ENCODE measurements at regions not wholly inside any gene's neighbourhood (a gene's known extent, or its start where the extent isn't known, plus 50 kb on each side); places are given as distances from the start of the nearest gene placed in this dataset.

GRCh38 chr19:28417361-28417760 is 795.6 kb downstream of the UQCRFS1 start:
- DNase-seq (ENCODE audit: low read depth), result no peak
- no peak overlapping the region for H3K4me3 ChIP-seq (ENCODE audit: low read length)
- TF ChIP-seq CTCF (IDR thresholded peaks at IDR 0.05; ENCODE audit: insufficient read depth, low read depth, low read length, missing control alignments), result no peak

- H3K4me3 ChIP-seq (ENCODE audit: low read length), result no peak overlapping the region
- no peak for DNase-seq (ENCODE audit: low read depth)
- TF ChIP-seq CTCF (IDR thresholded peaks at IDR 0.05; ENCODE audit: insufficient read depth, low read depth, low read length, missing control alignments), result no peak
These were observed 796.7 kb downstream of the UQCRFS1 start for GRCh38 chr19:28416245-28416644.

- no peak overlapping the region for H3K4me3 ChIP-seq (ENCODE audit: low read length)
- DNase-seq (ENCODE audit: low read depth), result no peak
- TF ChIP-seq CTCF (IDR thresholded peaks at IDR 0.05; ENCODE audit: insufficient read depth, low read depth, low read length, missing control alignments), result no peak
These were observed 798.2 kb downstream of the UQCRFS1 start for GRCh38 chr19:28414748-28415147.

GRCh38 chr19:28409859-28410258 is 803.1 kb downstream of the UQCRFS1 start:
- no peak for DNase-seq (ENCODE audit: low read depth)
- H3K4me3 ChIP-seq (ENCODE audit: low read length), result no peak overlapping the region
- TF ChIP-seq CTCF (IDR thresholded peaks at IDR 0.05; ENCODE audit: insufficient read depth, low read depth, low read length, missing control alignments), result no peak

GRCh38 chr19:28406966-28407365 is 806.0 kb downstream of the UQCRFS1 start:
- no peak for DNase-seq (ENCODE audit: low read depth)
- no peak for TF ChIP-seq CTCF (IDR thresholded peaks at IDR 0.05; ENCODE audit: insufficient read depth, low read depth, low read length, missing control alignments)
- no peak overlapping the region for H3K4me3 ChIP-seq (ENCODE audit: low read length)

GRCh38 chr19:28405346-28405742 is 807.6 kb downstream of the UQCRFS1 start:
- no peak for TF ChIP-seq CTCF (IDR thresholded peaks at IDR 0.05; ENCODE audit: insufficient read depth, low read depth, low read length, missing control alignments)
- no peak overlapping the region for H3K4me3 ChIP-seq (ENCODE audit: low read length)
- no peak for DNase-seq (ENCODE audit: low read depth)

- TF ChIP-seq CTCF (IDR thresholded peaks at IDR 0.05; ENCODE audit: insufficient read depth, low read depth, low read length, missing control alignments), result no peak
- no peak overlapping the region for H3K4me3 ChIP-seq (ENCODE audit: low read length)
- no peak for DNase-seq (ENCODE audit: low read depth)
These were observed 808.5 kb downstream of the UQCRFS1 start for GRCh38 chr19:28404472-28404871.

All from epithelial cell of esophagus (primary cell).